Progenitor cell of endocrine pancreas (in vitro differentiated cells): ENCODE measurements at regions not wholly inside any gene's neighbourhood (a gene's known extent, or its start where the extent isn't known, plus 50 kb on each side); places are given as distances from the start of the nearest gene placed in this dataset.

Experiments
- DNase-seq: peaks from one replicate; pipeline ENCODE4 v3.0.0; 2021; ENCODE audit warnings: low spot score; ENCODE audit not compliant: unreplicated experiment
- H3K27ac Mint-ChIP-seq: 2 replicates; pipeline ENCODE4 v1.8.0; 2021; ENCODE audit warnings: mild to moderate bottlenecking, moderate library complexity, mixed read lengths
- H3K27me3 Mint-ChIP-seq: 2 replicates; pipeline ENCODE4 v1.8.0; 2021; ENCODE audit warnings: mixed read lengths
- H3K36me3 Mint-ChIP-seq: 2 replicates; pipeline ENCODE4 v1.8.0; 2022; ENCODE audit warnings: mixed read lengths; ENCODE audit not compliant: insufficient read depth
- H3K4me1 Mint-ChIP-seq: 2 replicates; pipeline ENCODE4 v1.8.0; 2021; ENCODE audit warnings: low read depth, mixed read lengths
- H3K4me3 Mint-ChIP-seq: 2 replicates; pipeline ENCODE4 v1.8.0; 2021; ENCODE audit warnings: low read depth, mild to moderate bottlenecking, moderate library complexity, mixed read lengths
- H3K9me3 Mint-ChIP-seq: 2 replicates; pipeline ENCODE4 v1.8.0; 2021; ENCODE audit warnings: low read depth, mixed read lengths
- TF ChIP-seq, protein P1 (sequence below): fragments of 200-600 bp; sonication (generic); IDR thresholded peaks from one replicate; pipeline ENCODE4 v1.5.0; 2021; ENCODE audit warnings: antibody characterized with exemption, mild to moderate bottlenecking; ENCODE audit not compliant: unreplicated experiment

DNA sequence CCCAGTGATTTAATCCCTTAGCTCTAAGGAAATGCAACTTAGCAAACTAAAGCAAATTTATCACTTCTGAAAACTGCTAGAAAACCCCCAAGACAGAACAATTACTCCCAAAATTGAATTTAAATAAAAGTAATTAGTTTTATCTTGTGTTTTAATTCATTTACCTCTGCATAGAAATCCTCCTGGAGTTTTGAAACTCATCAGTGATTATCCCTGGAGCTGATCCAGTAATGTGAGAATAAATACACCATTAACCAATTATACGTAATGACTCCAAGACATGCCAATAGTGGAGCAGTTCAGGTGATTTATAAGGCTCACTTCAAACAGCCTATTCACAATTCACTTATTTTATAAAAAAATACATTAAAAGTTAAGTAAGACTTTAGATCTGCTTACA is 855.3 kb upstream of the FLRT2 start:
- no peaks in the 10 kb centered on the region for H3K9me3 Mint-ChIP-seq
- no peaks in the 10 kb centered on the region for H3K36me3 Mint-ChIP-seq
- no peaks in the 10 kb centered on the region for H3K27me3 Mint-ChIP-seq
- peaks cover 11% of the 10 kb centered on the region for H3K4me1 Mint-ChIP-seq
- H3K4me3 Mint-ChIP-seq, result no peak overlapping the region
- H3K27ac Mint-ChIP-seq, result no peak overlapping the region
- no peak for DNase-seq
- TF ChIP-seq, protein P1, sequence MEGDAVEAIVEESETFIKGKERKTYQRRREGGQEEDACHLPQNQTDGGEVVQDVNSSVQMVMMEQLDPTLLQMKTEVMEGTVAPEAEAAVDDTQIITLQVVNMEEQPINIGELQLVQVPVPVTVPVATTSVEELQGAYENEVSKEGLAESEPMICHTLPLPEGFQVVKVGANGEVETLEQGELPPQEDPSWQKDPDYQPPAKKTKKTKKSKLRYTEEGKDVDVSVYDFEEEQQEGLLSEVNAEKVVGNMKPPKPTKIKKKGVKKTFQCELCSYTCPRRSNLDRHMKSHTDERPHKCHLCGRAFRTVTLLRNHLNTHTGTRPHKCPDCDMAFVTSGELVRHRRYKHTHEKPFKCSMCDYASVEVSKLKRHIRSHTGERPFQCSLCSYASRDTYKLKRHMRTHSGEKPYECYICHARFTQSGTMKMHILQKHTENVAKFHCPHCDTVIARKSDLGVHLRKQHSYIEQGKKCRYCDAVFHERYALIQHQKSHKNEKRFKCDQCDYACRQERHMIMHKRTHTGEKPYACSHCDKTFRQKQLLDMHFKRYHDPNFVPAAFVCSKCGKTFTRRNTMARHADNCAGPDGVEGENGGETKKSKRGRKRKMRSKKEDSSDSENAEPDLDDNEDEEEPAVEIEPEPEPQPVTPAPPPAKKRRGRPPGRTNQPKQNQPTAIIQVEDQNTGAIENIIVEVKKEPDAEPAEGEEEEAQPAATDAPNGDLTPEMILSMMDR, result no peak

DNA sequence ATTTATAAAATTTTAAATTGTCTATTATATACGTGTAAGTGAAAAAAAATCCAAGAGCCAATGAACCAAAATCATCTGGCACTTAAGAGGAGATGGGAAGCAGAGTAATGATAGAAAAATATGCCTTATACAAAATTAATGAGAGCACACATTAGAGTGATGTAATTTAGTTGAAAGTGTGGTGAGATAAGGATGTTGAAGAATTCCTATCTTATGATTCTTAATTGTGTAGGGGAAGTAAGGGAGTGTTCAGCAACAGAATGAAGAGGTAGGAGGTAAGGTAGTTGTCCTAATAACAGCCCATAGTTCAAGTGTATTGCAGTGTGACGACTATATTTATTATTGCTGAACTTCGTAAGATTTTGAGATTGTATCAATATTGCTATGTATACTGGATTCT is 843.4 kb upstream of the FLRT2 start:
- no peak overlapping the region for H3K27ac Mint-ChIP-seq
- H3K27me3 Mint-ChIP-seq, result no peaks in the 10 kb centered on the region
- TF ChIP-seq, protein P1, result no peak
- no peak for DNase-seq
- H3K36me3 Mint-ChIP-seq, result no peaks in the 10 kb centered on the region
- H3K9me3 Mint-ChIP-seq, result peaks cover 3% of the 10 kb centered on the region
- no peaks in the 10 kb centered on the region for H3K4me1 Mint-ChIP-seq
- no peak overlapping the region for H3K4me3 Mint-ChIP-seq

DNA sequence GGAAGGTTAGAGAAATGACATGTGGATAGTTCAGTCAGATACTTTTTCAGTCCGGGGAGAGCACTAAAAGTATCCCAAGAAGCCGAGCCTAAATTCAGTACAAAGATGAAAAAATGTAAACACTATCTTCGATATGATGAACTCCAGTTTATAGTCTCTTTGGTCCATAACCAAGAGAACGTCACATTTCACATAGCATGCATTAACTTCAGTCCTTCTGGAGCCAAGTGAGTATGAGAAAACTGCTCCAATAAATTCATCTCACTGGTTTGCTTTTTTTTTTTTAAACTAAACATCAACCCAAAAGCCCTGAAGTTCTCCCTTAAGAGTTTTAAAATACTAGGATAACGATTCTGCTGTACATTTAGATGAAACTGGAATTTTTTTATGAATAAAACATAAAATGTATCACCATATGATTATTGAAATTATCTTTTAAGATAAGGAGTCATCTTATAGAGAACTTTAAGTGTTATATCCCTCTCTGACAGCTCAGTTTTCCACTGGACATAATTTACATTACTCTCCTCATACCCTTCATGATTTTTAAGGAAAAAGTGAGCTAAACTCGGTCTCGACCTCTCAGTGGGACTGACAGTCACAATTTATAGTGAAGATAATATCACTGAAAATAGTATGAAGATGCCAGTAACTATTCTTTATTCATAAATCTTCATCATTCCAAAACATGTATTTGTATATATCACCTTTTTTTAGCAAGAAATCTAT is 841.5 kb upstream of the FLRT2 start:
- Mint-ChIP-seq H3K27me3 (no peaks in the 10 kb centered on the region), H3K36me3 (no peaks in the 10 kb centered on the region), H3K4me3 (no peak overlapping the region), H3K4me1 (no peaks in the 10 kb centered on the region), H3K9me3 (peaks cover 3% of the 10 kb centered on the region), H3K27ac (no peak overlapping the region)
- TF ChIP-seq, protein P1, result no peak
- no peak for DNase-seq

DNA sequence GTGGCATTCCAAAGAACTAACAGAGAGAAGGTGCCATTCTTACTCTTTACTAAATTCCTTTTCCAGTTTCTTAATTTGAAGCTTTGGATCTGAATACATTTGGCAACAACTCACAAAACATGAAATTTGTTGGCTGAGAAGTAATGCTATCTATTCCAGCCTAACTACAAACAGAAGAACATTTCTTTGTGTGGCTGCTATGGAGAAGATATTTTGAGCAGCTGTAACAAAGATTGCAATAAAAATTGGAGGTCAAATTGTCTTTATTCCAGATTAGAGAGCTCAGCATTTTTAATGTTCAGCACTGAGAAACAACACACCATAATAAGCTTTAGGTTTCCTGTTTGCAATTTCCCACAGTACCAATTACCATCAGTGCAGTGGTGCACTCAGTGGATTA is 835.8 kb upstream of the FLRT2 start:
- Mint-ChIP-seq H3K27me3 (no peaks in the 10 kb centered on the region), H3K4me3 (no peak overlapping the region), H3K36me3 (no peaks in the 10 kb centered on the region), H3K4me1 (no peaks in the 10 kb centered on the region), H3K9me3 (no peaks in the 10 kb centered on the region), H3K27ac (no peak overlapping the region)
- no peak for DNase-seq
- TF ChIP-seq, protein P1, result no peak

DNA sequence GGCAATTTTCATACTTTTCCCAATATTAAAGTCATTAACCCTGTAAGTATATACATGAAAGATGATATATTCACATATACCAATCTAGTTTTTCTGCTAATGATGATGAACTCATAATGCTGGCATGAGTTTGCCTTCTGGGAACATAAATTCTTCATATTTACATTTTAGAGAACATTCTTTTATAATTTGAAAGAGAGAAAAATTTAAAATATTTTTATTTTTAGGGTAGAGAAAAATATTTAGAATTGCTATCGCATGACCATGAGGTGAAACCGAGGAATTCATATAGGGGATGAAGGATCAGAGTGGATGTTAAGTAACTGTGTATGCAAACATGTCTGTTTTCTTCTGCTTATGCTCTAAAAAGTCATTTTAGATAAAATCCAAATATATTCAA is 825.3 kb upstream of the FLRT2 start:
- Mint-ChIP-seq H3K27ac (no peak overlapping the region), H3K9me3 (no peaks in the 10 kb centered on the region), H3K36me3 (no peaks in the 10 kb centered on the region), H3K4me1 (no peaks in the 10 kb centered on the region), H3K4me3 (no peak overlapping the region), H3K27me3 (no peaks in the 10 kb centered on the region)
- DNase-seq, result no peak
- TF ChIP-seq, protein P1, result no peak
